Activated naive CD4-positive, alpha-beta T cell treated with anti-CD3 and anti-CD28 coated beads for 36 hours (primary cell): ENCODE measurements at regions not wholly inside any gene's neighbourhood (a gene's known extent, or its start where the extent isn't known, plus 50 kb on each side); places are given as distances from the start of the nearest gene placed in this dataset.
"Not testable (repeated sequence)": the region's sequence is repeated elsewhere in the genome, so short reads cannot be mapped to it uniquely, and the experiment has no call there.

Experiments
- CTCF ChIA-PET: fragments of 350-600 bp; sonication (Branson Sonifier 250); formaldehyde crosslinking; loops from one replicate; lab custom pipeline; 2021; ENCODE audit warnings: antibody characterized with exemption; lab: Charles Lee
- DNase-seq: peaks from one replicate; pipeline ENCODE4 v3.0.0-alpha.2; 2020
- H3K27ac Mint-ChIP-seq: one replicate; pipeline ENCODE4 v1.8.0; 2021; ENCODE audit warnings: mild to moderate bottlenecking, mixed read lengths
- H3K27me3 Mint-ChIP-seq: one replicate; pipeline ENCODE4 v1.8.0; 2021; ENCODE audit warnings: low read depth, mixed read lengths
- H3K36me3 Mint-ChIP-seq: one replicate; pipeline ENCODE4 v1.8.0; 2021; ENCODE audit warnings: low read depth, mixed read lengths
- H3K4me1 Mint-ChIP-seq: one replicate; pipeline ENCODE4 v1.8.0; 2021; ENCODE audit warnings: low read depth, mixed read lengths
- H3K4me3 Mint-ChIP-seq: one replicate; pipeline ENCODE4 v1.8.0; 2021; ENCODE audit warnings: mild to moderate bottlenecking, moderate library complexity, mixed read lengths
- H3K9me3 Mint-ChIP-seq: one replicate; pipeline ENCODE4 v1.8.0; 2021; ENCODE audit warnings: mixed read lengths
- intact Hi-C: fragments of 100-400 bp; cut with micrococcal nuclease; formaldehyde crosslinking; loops from one replicate; pipeline ENCODE4 v1.15.1; 2023

GRCh38 chr5:119750887-119751733, 121.8 kb downstream of the FAM170A start:
- Mint-ChIP-seq H3K9me3 (no peaks in the 10 kb centered on the region), H3K4me1 (no peaks in the 10 kb centered on the region), H3K4me3 (no peak overlapping the region), H3K36me3 (no peaks in the 10 kb centered on the region), H3K27me3 (peaks cover 6% of the 10 kb centered on the region), H3K27ac (no peak overlapping the region)
- intact Hi-C loops, result no loop called here
- no peak for DNase-seq
- CTCF ChIA-PET, result no interaction called here

GRCh38 chr5:119751734-119752094, 122.4 kb downstream of the FAM170A start:
- Mint-ChIP-seq H3K9me3 (no peaks in the 10 kb centered on the region), H3K4me3 (no peak overlapping the region), H3K36me3 (no peaks in the 10 kb centered on the region), H3K27me3 (peaks cover 6% of the 10 kb centered on the region), H3K27ac (no peak overlapping the region), H3K4me1 (no peaks in the 10 kb centered on the region)
- CTCF ChIA-PET, result no interaction called here
- intact Hi-C loops, result no loop called here
- DNase-seq, result no peak

- DNase-seq, result no peak
- CTCF ChIA-PET, result interaction anchor here (0.7 kb wide), 1 partner anchor 46 kb away, joined by 4 read pairs; no protein-coding TSS in a partner anchor
- intact Hi-C loops, result no loop called here
- Mint-ChIP-seq H3K36me3 (no peaks in the 10 kb centered on the region), H3K27ac (no peak overlapping the region), H3K4me3 (no peak overlapping the region), H3K9me3 (no peaks in the 10 kb centered on the region), H3K4me1 (no peaks in the 10 kb centered on the region), H3K27me3 (peaks cover 6% of the 10 kb centered on the region)
Measured at GRCh38 chr5:119752921-119753886, 123.8 kb downstream of the FAM170A start.

- H3K9me3 Mint-ChIP-seq, H3K4me1 Mint-ChIP-seq, H3K36me3 Mint-ChIP-seq, CTCF ChIA-PET, H3K27ac Mint-ChIP-seq, DNase-seq, intact Hi-C loops, H3K27me3 Mint-ChIP-seq, H3K4me3 Mint-ChIP-seq: not testable (repeated sequence)
Measured at GRCh38 chr5:119754825-119755224, 125.5 kb downstream of the FAM170A start.

GRCh38 chr5:119757276-119757675, 127.9 kb downstream of the FAM170A start:
- Mint-ChIP-seq H3K4me1 (no peaks in the 10 kb centered on the region), H3K27me3 (peaks cover 3% of the 10 kb centered on the region), H3K9me3 (no peaks in the 10 kb centered on the region), H3K27ac (no peak overlapping the region), H3K36me3 (no peaks in the 10 kb centered on the region), H3K4me3 (no peak overlapping the region)
- intact Hi-C loops, result no loop called here
- CTCF ChIA-PET, result no interaction called here
- no peak for DNase-seq

GRCh38 chr5:119769695-119770693, 140.6 kb downstream of the FAM170A start:
- CTCF ChIA-PET, DNase-seq, intact Hi-C loops, H3K36me3 Mint-ChIP-seq, H3K4me3 Mint-ChIP-seq, H3K4me1 Mint-ChIP-seq, H3K27me3 Mint-ChIP-seq, H3K9me3 Mint-ChIP-seq, H3K27ac Mint-ChIP-seq: not testable (repeated sequence)

- H3K27ac Mint-ChIP-seq, H3K4me1 Mint-ChIP-seq, H3K9me3 Mint-ChIP-seq, H3K4me3 Mint-ChIP-seq, DNase-seq, H3K27me3 Mint-ChIP-seq, intact Hi-C loops, H3K36me3 Mint-ChIP-seq: not testable (repeated sequence)
- CTCF ChIA-PET, result interaction anchor here (0.6 to 0.7 kb wide), 2 partner anchors 129 to 1479 kb away, joined by 3 read pairs; no protein-coding TSS in a partner anchor
Measured at GRCh38 chr5:119780145-119780544, 150.8 kb downstream of the FAM170A start.

GRCh38 chr5:119785057-119785456, 155.7 kb downstream of the FAM170A start:
- Mint-ChIP-seq H3K4me1 (no peaks in the 10 kb centered on the region), H3K4me3 (no peak overlapping the region), H3K36me3 (no peaks in the 10 kb centered on the region), H3K27ac (no peak overlapping the region), H3K27me3 (no peaks in the 10 kb centered on the region), H3K9me3 (no peaks in the 10 kb centered on the region)
- intact Hi-C loops, result no loop called here
- CTCF ChIA-PET, result no interaction called here
- no peak for DNase-seq

- no peak for DNase-seq
- Mint-ChIP-seq H3K27ac (no peak overlapping the region), H3K27me3 (no peaks in the 10 kb centered on the region), H3K4me1 (no peaks in the 10 kb centered on the region), H3K4me3 (no peak overlapping the region), H3K36me3 (peaks cover 1% of the 10 kb centered on the region), H3K9me3 (peaks cover 2% of the 10 kb centered on the region)
- CTCF ChIA-PET, result interaction anchor here (0.6 kb wide), 1 partner anchor 11 kb away, joined by 4 read pairs; no protein-coding TSS in a partner anchor
- intact Hi-C loops, result no loop called here
Measured at GRCh38 chr5:119789406-119790117, 160.2 kb downstream of the FAM170A start.

GRCh38 chr5:119792161-119792799, 162.9 kb downstream of the FAM170A start:
- H3K36me3 Mint-ChIP-seq, result peaks cover 1% of the 10 kb centered on the region
- H3K4me3 Mint-ChIP-seq, result no peak overlapping the region
- no peaks in the 10 kb centered on the region for H3K4me1 Mint-ChIP-seq
- CTCF ChIA-PET, result no interaction called here
- H3K27ac Mint-ChIP-seq, result no peak overlapping the region
- H3K9me3 Mint-ChIP-seq, result peaks cover 2% of the 10 kb centered on the region
- DNase-seq, result no peak
- no peaks in the 10 kb centered on the region for H3K27me3 Mint-ChIP-seq
- intact Hi-C loops, result no loop called here

- H3K4me3 Mint-ChIP-seq, result no peak overlapping the region
- DNase-seq, result no peak
- H3K27ac Mint-ChIP-seq, result no peak overlapping the region
Measured at GRCh38 chr5:119795768-119796167, 166.4 kb downstream of the FAM170A start.

More at GRCh38 chr5:119795768-119796167, 166.4 kb downstream of the FAM170A start:
- no peaks in the 10 kb centered on the region for H3K4me1 Mint-ChIP-seq
- CTCF ChIA-PET, result no interaction called here
- H3K9me3 Mint-ChIP-seq, result peaks cover 2% of the 10 kb centered on the region
- intact Hi-C loops, result no loop called here
- H3K36me3 Mint-ChIP-seq, result peaks cover 1% of the 10 kb centered on the region
- no peaks in the 10 kb centered on the region for H3K27me3 Mint-ChIP-seq
